ENCODE measurements at regions not wholly inside any gene's neighbourhood (a gene's known extent, or its start where the extent isn't known, plus 50 kb on each side); places are given as distances from the start of the nearest gene placed in this dataset.

DNA sequence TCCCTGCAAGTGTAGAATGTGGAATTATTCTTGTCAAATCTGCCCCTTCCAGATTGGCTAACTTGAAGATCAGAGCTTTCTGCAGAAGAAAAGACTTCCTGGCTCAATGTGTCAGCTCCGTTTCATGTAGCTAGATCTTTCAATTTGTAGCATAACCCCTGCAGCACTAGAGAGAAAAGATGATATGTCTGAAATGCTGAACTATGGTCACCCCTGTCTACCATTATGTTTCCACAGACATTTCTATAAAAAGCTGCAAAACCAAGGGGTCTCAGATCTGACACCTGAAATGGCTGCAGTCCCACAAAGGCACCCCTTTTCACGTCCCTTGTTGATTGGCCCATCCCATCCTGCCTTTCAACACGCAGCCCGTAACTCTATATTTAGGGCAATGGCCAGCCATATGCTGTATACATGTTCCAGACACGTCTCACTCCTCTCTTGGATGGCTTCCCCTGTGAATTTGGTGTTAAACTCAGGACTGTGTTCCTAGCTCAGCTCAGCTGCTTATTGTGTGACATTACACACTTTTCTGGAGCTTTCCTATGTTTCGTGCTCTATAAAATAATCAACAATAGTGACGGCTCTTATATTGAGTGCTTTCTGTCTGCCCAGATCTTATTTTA is 648.6 kb upstream of the CELF2 start:
- no peak for DNase-seq

DNA sequence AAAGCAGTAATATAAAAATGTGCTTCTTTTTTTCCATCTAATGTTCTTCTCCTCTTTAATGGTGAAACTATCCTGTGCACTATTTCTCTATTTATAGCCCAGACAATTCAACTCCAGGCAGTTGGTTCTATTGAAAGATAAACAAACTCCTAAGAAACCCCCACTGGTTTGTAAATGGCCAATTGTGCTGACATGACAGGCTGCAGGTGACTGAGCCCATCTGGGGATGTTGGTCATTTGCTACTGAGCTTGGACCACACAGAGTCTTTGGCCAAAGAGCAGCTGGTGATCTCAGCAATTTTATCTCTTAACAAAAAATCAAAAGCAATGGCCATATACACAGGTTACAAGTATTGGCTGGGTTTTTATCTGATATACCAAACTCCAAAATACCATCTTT is 631.8 kb upstream of the CELF2 start:
- DNase-seq = no peak

DNA sequence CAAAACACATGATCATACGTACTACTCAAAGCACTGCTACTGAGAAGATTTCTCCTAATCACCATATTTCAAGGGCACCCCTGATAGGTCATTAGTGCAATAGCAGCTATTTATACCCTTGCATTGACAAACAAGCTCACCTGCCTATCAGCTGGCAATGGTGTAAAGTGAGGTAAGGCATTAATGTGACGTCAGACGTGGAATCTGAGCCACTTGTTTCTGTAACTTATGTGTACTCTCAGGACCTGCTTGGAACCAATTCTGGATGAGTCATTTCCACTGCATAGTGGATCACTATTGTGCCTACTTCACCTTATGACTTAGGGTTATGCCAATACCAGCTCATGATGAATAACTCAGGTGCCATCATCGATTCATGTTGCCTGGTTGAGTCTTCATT is 628.5 kb upstream of the CELF2 start:
- no peak for DNase-seq

DNA sequence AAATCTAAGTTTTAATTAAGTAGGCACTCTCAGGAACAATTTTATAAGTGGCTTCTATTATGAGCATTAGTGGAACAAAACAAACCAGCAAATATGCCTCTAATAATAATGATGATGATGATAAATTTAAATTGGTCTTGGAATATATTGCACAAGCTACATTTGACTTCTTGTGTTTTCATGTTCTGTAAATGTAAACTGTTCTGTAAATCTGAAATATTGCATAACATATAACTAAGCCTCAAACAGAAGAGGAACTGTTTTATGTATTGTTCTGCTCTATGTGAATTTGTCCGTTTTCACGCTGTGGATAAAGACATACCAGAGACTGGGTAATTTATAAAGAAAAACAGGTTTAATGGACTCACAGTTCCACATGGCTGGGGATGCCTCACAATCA is 625.2 kb upstream of the CELF2 start:
- no peak for DNase-seq

DNA sequence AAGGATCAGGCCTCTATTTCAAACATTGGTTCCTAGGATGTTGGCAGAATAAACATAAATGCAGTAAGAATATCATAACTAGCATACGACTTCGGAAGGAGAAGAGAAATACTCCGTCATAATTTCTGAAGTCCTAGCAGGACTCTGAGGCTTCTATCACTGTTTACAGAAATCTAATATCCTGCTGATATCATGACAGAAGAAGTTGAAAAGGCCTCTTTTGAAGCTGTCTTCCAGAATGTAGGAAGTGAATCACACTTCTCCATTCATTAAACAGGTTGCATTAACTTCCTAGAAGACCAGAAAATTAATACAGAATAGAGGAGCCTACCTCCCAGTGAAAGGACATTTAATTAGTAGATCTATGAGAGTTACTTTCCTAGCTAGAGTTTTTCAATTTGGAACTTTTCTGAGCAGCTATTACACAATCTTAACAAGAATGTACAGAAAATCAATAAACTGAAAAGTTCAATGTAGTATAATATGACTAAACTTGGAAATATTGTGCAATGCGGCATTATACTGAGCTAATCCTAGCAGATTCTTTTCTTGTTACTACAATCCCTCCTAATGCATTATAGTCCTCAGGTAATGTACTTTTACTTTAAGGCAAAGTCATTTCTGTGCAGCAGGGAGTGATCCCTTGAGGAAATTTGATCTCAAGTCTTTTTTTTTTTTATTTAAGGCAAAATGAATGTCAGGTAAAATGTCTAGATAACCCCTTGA is 622.6 kb upstream of the CELF2 start:
- no peak for DNase-seq

DNA sequence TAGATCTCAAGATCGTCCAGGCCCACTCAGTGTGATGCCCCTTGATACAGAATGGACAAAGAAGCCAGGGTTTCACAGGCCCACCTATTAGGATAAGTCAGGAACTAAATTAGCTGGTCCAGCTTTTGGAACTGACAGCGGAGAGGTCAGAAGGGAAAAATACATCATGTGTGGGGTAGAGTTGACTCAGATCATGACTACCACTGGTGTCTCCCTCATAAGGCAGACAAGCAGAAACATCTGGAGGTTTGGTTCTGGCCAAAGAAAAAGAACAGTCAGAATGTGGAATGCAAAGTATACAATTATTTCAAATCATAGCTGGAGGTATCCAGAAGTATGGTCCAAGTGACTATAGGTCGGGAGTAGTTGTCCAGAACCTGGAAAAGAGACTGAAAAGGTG is 621.1 kb upstream of the CELF2 start:
- DNase-seq = no peak

DNA sequence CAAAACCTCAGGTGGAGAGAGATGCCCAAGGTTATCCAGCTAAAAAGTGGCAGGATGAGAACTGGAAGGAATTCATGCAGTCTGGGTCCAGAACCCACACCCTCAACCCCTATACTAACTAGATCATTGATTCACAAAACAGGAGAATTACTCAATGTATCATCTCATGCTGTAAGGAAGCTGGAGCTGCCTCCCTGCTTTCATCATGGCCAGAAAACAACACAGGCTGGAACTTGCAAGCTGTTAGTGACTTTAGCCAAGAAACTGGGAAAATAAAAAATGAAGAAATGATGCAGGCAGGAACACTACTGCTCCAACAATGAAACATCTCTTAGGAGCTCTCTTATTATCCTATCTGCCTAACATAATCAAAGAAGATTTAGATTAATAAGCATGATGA is 619.8 kb upstream of the CELF2 start:
- DNase-seq = no peak

DNA sequence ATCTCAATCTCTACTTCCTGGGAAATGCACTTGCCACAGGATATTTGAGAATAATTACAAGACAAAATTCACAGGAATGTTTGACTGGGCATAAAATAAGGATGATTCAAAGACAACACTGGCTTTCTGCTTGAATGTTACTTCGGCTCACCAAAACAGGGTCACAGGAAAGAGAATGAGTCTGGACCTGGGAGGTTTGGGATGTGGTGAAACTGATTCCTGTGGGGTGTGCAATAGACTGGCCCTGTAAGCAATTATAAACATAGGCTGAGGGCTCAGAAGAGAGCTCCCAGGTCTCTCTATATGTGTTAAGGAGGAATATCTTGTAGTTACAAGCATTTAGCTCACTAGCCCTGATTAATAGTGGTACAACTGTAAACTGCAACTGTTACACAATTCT is 613.9 kb upstream of the CELF2 start:
- DNase-seq = no peak

DNA sequence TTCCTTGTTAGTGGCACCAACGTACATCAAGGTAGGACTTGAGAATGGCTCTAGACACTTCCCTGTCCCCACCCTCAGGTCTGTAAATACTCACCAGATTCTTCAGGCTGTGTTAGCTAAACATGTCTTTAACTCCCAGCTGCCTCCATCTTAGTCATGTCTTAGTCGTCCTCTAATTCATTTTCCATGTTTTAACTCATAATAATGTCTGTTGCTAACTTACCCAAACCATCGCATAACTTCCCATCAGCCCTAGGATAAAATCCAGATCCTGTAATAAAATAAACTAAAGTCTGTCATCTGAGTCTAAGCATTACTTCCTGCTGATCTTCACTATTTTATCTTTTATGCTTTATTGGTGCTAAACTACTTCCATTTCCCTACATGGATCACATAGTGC is 600.0 kb upstream of the CELF2 start:
- no peak for DNase-seq

DNA sequence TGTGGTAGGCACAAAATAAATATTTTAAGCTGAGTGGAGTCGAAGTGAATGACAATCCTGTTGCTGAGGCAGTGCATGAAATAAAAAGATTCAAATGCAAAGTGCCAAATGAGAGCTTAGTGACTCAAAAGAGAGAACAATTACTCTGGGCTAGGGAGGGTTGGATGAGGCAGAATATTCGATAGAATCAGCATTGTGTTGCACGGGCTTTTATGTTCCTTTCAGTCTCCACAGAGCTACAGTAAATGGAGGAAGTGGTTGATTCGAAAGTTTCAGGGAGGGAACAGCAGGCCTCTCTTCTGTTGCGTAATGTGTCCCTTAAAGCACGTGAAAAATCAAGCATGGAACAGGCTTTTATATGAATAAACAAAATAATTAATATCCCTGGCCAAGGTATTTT is 599.3 kb upstream of the CELF2 start:
- no peak for DNase-seq

DNA sequence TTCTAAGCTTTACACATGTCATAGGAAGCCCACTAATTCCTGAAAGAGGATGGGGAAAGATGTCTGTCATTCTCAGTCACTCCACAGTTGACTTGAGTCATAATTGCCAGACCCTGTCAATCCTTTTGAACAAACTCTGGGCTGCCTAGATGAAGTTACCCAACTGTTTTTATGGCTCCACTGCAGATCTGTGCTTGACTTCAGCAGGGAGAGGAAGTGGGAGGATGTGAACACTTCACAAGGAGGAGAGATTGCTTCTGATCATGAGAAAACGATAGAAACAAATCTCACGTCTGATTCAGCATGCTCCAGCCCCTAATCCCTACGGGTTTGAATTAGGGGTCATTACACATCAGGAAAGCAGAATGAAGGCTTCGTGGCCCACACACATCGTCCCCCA is 596.6 kb upstream of the CELF2 start:
- DNase-seq = no peak

DNA sequence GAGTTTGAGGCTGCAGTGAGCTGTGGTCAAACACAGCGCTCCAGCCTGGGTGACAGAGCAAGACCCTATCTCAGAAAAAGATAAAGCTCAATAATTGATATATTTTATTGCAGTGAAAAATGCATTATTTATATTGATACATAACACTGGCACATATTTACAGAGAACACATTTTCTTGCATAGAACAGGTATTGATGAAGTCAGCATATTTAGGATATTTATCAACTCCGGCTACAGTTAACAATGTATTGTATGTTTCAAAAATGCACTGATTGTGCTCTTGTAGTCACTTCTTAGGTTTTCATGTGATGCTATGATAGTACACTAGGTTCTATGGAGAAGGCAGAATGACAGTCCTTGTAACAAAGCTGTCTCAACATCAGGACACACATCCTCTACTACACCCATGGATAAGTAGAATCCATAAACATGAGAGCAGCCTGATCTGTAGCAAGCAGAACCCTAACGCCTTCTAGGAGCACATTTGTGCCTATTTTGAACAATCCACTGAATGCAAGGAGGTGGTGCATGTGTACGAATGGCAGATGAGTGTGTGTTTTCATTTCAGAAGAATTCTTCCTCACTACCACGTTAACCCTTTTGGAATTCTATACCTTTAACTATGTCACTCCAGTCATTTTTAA is 586.1 kb upstream of the CELF2 start:
- DNase-seq = no peak

DNA sequence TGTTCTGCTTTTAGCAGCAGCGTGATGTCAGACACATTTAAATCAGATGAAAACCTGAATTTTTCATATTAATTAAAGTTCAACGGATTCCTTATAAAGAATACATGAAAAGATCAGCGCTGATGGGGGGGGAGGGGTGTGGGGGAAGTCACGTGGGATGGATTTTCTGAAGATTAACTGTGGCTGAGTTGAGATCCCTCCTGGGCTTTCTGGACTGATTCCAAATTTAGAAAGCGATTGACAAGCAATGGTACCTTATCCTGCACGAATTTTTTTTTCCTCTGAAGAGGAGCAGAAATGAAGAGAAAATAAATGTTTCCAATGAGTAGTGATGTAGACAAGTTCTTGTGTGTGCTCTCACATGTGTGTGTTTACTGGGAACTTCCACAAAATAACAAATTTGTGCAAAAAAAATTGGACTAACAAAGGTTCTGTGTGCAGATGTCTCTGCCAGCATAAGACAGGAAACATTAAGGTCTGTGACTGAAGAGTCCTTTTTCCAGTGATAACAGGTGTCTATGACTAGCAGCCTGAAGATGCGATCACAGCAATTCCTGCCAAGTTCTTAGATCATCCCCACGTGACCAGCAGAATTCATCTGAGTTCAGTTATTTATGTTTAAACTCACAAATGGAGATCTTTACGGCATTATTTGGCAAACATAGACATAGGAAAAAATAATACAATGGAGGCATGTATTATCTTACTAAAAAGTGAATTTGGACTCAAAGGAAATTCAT is 585.2 kb upstream of the CELF2 start:
- DNase-seq = no peak

DNA sequence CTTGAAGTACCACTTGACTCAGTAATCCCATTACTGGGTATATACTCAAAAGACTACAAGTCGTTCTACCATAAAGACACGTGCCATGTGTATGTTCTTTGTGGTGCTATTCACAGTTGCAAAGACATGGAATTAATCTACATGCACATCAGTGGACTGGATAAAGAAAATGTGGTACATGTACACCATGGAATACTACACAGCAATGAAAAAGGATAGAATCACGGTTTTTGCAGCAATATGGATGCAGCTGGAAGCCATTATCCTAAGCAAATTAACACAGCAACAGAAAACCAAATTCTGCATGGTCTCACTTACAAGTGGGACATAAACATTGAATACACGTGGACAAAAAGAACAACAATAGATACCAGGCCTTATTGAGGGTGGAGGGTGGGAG is 583.4 kb upstream of the CELF2 start:
- DNase-seq = no peak

DNA sequence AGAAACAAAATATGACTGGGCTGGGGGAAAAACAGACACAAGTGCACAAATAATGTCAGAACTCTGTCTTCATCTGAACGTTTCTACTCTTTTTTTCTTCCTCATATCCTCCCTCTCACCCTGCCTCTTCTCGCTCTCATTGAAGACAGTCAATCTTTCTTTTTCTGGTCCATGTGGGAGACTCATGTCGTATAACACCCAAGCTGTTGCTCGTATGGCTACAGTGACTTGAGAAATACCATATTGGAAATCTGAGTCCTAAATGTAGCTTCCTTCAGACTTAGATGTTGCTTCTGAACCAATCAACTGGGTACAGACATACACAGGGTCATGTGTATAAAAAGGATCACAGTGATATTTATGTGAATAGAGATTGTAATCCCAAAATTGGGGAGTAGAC is 579.8 kb upstream of the CELF2 start:
- no peak for DNase-seq

DNA sequence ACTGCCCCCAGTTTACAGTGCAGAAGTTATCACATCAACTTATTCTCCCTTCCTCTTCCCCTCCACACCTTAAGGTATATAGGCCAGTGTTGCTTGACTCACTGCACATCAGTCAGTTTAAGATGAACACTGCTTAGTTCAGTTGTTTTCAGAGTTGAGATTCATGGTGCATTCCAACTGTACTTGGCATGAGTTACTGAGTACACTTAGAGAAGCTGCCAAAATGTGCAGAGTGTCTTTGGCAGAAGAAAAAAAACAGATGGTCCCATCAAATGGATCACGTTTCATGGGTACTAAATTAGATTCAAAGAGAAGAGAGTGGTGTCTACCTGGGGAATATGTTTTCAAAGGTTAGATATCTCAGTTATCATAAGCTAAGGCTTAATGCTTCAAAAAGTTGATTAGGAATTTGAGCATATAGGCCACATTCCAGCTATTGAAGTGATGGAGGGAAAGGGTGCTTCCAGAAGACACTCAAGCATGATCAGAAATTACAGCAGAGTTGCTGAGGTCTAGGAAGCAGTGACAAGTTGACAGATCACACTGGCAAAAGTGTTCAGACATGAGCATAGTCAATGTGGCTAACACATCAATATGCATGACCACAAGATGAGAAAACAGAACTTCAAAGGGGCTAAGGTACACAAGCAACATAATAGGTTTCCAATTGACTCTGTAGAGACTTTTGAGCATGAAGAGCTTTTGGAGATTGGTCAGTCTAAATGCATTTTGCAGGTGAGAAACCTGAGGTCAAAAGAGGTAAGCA is 579.2 kb upstream of the CELF2 start:
- DNase-seq = no peak

DNA sequence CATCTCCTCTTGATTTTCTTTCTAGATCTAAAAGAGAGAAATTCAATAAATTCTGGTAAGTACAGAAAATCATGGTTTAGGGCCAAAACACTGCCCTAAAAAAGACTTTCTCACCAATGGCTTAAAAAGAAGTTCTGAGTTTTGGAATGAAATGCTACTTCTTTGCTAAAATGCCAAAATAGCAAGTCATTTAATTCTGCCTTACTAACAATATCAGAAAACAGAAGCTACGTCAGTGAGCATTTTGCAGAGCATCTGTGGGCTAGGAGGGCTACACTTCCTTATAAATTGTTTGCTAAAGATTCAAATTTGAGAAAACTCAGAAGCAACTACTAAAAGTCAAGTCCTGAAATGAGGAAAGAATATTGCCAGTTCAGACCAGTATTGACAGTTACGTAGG is 560.8 kb upstream of the CELF2 start:
- no peak for DNase-seq

DNA sequence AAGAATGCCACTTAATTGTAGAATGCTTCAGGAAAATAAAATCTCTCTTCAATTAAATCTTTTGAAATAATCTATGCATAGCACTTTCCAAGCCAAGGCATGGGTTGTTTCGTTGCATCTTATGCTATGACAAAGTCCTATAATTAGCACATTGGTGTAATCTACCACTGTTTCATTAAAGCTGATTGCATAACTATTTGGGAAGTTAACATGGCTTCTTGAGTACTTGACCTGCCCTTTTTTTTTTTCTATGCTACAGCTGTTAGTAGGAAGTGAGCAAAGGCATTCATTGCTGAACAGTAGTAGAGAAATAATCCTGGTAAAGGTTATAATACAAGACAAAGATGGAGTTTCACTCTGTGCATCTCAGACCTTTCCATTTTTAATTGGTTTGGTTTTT is 557.2 kb upstream of the CELF2 start:
- no peak for DNase-seq

DNA sequence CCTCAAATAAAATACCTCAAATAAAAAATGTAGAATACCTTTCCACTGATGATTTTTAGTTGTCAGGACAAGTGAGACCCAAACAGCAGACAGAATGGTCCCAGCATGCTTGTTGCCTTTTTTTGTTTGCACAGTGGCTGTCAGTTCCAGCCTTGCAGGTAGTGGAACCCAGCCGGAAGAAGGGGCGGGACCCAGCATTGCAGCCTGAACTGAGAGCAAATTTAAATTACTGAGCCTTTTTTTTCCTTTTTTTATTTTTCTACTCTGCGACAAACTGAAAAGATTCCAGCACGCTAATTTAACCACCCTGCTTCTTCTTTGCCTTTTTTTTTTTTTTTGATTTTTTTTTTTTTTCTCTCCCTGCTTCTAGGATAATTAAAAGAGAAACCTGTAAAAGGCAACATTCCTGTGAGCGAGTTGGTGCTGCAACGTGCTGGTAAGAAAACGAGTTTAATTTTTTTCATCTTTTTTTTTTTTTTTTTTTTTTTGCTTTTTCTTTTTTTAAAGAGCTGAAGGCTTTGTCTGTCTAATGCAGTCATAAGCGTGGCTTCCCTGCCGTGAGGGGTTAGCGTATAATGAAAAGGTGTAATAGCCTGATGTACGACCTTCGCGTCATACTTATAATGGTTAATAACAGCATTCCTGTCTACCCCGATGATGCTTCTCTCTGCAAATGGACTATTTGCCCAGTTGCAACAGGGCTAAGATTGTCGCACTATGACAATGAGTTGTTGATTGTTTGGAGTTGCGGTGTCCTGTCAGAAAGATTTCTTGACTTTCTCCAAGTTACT is 555.3 kb upstream of the CELF2 start:
- no peak for DNase-seq

DNA sequence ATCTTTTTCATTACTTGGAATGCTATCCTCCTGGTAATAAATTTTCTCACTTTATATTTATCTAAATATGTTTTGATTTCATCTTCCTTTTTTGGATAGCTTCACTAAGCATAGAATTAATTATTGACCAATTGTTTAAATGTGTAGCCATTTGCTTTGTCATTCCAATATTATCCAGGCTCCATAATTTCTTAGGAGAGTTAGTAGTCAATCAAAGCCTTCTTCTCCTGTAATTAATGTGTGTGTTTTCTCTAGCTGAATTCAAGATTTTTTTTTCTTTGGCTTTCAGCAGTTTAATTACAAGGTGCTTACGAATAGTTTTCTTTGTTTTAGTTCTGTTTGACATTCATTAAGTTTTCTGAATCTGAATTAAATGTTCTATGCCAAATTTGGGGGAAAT is 545.9 kb upstream of the CELF2 start:
- no peak for DNase-seq

DNA sequence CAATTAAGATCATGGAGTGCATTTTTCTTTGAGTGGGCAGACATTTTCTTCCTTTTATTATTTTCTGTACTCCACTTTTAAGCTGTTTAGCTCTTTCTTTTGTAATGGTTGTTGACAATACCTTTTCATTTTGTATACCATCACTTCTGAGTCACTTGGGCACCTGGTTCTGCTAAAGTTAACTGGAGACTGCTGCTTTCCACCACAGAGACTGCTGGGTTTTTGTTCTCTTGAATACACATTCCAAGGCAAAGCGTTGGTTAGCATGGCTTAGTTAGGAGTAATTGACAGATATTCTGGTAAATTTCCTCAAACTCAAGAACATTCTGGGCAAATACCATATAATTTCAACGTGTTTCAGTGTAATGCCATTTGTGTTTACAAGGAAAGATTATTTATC is 541.9 kb upstream of the CELF2 start:
- no peak for DNase-seq

DNA sequence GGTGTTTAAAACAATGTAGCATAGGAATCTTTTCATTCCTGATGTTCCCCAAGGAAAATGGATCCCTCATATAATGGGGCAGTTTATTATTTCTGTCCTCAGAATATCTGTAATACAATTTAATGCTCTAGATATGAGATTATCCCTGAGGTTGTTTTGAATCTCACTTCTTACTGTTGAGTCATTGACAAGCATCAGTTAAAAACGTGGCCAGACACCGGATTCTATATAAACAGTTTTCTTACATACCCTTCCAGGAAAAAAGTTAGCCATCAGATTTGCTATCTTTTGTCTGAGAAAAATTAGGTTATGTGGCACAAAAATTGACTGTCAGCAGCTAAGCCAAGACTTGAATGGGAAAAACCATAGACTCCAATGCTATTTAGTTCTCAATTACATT is 539.8 kb upstream of the CELF2 start:
- no peak for DNase-seq
